ENCODE measurements at regions not wholly inside any gene's neighbourhood (a gene's known extent, or its start where the extent isn't known, plus 50 kb on each side); places are given as distances from the start of the nearest gene placed in this dataset.
A peak's percentile ranks its signal among the peaks of the same experiment; 100 is the strongest.

DNA sequence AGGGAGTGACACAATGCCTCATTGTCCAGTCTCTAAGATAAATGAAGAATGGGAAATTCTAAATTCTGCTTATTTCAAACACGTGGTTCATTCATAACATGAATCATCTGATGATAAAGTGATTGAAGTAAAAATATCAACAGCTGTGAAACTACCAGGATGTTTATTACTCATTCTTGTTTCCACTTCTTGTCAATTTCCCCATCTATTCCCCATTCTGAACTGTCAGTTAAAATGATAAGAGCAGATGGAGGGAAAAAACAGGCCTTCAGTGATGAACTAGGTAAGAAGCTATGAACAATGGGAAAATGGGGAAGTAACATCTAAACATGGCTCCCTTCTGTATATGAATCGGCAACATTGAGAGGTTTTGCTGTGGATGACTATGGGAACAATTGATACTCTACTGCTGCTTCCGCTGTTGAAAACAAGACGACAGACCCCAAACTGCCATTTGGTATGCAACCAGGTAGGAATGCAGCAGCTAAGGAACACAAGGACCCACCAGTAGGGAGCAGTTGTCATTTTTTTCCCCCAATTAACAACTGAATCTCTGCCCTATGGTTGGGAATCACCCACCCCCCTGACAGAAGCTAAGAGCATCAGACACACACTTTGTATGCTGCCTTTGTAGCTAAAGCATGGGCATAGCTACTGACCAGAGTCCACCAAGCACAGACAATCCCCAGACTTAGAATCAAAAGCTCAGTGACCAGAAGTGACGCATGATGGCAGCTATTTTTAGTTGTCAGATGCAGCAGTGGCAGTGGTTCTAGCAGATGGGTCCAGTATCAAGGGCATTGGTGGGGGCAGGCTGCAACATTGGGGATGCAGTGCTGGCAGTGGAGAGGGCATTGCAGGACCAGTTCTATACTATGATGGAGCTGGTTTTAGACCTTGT is 52.9 kb upstream of the ZNF366 start:
- TF ChIP-seq EZH2 (IDR thresholded peaks at IDR 0.05; ENCODE audit: low read length), result no peak
- TF ChIP-seq, protein P1, sequence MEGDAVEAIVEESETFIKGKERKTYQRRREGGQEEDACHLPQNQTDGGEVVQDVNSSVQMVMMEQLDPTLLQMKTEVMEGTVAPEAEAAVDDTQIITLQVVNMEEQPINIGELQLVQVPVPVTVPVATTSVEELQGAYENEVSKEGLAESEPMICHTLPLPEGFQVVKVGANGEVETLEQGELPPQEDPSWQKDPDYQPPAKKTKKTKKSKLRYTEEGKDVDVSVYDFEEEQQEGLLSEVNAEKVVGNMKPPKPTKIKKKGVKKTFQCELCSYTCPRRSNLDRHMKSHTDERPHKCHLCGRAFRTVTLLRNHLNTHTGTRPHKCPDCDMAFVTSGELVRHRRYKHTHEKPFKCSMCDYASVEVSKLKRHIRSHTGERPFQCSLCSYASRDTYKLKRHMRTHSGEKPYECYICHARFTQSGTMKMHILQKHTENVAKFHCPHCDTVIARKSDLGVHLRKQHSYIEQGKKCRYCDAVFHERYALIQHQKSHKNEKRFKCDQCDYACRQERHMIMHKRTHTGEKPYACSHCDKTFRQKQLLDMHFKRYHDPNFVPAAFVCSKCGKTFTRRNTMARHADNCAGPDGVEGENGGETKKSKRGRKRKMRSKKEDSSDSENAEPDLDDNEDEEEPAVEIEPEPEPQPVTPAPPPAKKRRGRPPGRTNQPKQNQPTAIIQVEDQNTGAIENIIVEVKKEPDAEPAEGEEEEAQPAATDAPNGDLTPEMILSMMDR (optimal IDR thresholded peaks at IDR 0.05 in 1 of 3, IDR thresholded peaks at IDR 0.05 in 1 of 3, conservative IDR thresholded peaks at IDR 0.05 in 1 of 3; ENCODE audit: extremely low read depth in 1 of 3, insufficient read depth in 2 of 3, low read length in 3 of 3), result no peak
- no peak overlapping the region for H3K4me3 ChIP-seq (ENCODE audit: control insufficient read depth in 2 of 3, extremely low read depth in 1 of 3, insufficient read depth in 2 of 3, low read depth in 1 of 3, low read length in 3 of 3)

DNA sequence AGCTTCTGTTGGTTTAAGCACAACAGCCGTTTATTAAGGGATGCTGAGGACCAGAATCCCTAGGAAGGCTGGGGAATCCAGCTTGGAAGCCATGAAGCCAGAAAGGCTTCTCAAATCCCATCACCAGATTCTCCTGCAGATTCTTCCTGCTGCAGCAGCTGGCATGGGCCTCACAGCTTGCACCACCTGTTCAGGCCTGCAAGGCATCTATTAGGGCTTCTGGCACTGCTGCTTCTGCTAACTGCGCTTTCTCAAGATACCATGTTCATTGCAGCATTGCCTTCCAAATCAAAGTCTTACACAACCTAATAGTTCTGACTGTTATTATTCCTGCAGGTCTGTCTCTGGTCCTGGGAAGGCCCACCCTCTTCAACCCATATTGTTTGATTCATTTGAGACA is 51.2 kb upstream of the ZNF366 start:
- no peaks in the 10 kb centered on the region for H3K79me2 ChIP-seq (ENCODE audit: control insufficient read depth, insufficient read depth, low read length)

More for the DNA sequence above, 52.9 kb upstream of the ZNF366 start:
- Histone ChIP-seq H3K79me2 (ENCODE audit: control insufficient read depth, insufficient read depth, low read length) (no peaks in the 10 kb centered on the region), H3K4me1 (ENCODE audit: control insufficient read depth, extremely low read depth, insufficient read depth, low read length) (peaks cover 22% of the 10 kb centered on the region), H3K27me3 (ENCODE audit: control insufficient read depth, extremely low read depth, insufficient read depth, low read length) (no peaks in the 10 kb centered on the region), H3K9me3 (ENCODE audit: control insufficient read depth, low read depth, low read length) (no peaks in the 10 kb centered on the region), H3K9ac (ENCODE audit: control insufficient read depth, extremely low read depth, insufficient read depth, low read length) (no peak overlapping the region), H3K36me3 (ENCODE audit: control insufficient read depth in 2 of 2, extremely low read depth in 1 of 2, insufficient read depth in 2 of 2, low read length in 2 of 2) (no peaks in the 10 kb centered on the region), H4K20me1 (ENCODE audit: control insufficient read depth, extremely low read depth, insufficient read depth, low read length) (no peaks in the 10 kb centered on the region), H3K9me1 (ENCODE audit: control insufficient read depth, extremely low read depth, insufficient read depth, low read length) (no peaks in the 10 kb centered on the region), H2AFZ (ENCODE audit: control insufficient read depth, low read length) (no peak overlapping the region), H3K4me2 (ENCODE audit: control insufficient read depth, extremely low read depth, insufficient read depth, low read depth, low read length) (no peak overlapping the region), H3K27ac (ENCODE audit: control insufficient read depth, insufficient read depth, low read length) (no peak overlapping the region)
- FAIRE-seq, result no peak
- no peak for DNase-seq (ENCODE audit: low read depth, low spot score)
- dilution Hi-C loops (cut with MboI; ENCODE audit: extremely low pct_ligation_motif_present, low sequenced_read_pairs), result no loop called here

More for the DNA sequence above, 51.2 kb upstream of the ZNF366 start:
- peak; percentile 13 for FAIRE-seq
- Histone ChIP-seq H4K20me1 (ENCODE audit: control insufficient read depth, extremely low read depth, insufficient read depth, low read length) (no peaks in the 10 kb centered on the region), H3K27me3 (ENCODE audit: control insufficient read depth, extremely low read depth, insufficient read depth, low read length) (no peaks in the 10 kb centered on the region), H3K4me3 (ENCODE audit: control insufficient read depth in 2 of 3, extremely low read depth in 1 of 3, insufficient read depth in 2 of 3, low read depth in 1 of 3, low read length in 3 of 3) (no peak overlapping the region), H3K4me2 (ENCODE audit: control insufficient read depth, extremely low read depth, insufficient read depth, low read depth, low read length) (no peak overlapping the region), H3K4me1 (ENCODE audit: control insufficient read depth, extremely low read depth, insufficient read depth, low read length) (peaks cover 19% of the 10 kb centered on the region), H3K9me1 (ENCODE audit: control insufficient read depth, extremely low read depth, insufficient read depth, low read length) (no peaks in the 10 kb centered on the region), H2AFZ (ENCODE audit: control insufficient read depth, low read length) (no peak overlapping the region), H3K27ac (ENCODE audit: control insufficient read depth, insufficient read depth, low read length) (no peak overlapping the region), H3K9me3 (ENCODE audit: control insufficient read depth, low read depth, low read length) (no peaks in the 10 kb centered on the region), H3K36me3 (ENCODE audit: control insufficient read depth in 2 of 2, extremely low read depth in 1 of 2, insufficient read depth in 2 of 2, low read length in 2 of 2) (no peaks in the 10 kb centered on the region), H3K9ac (ENCODE audit: control insufficient read depth, extremely low read depth, insufficient read depth, low read length) (no peak overlapping the region)
- DNase-seq (ENCODE audit: low read depth, low spot score), result no peak
- no peak for TF ChIP-seq EZH2 (IDR thresholded peaks at IDR 0.05; ENCODE audit: low read length)
- TF ChIP-seq, protein P1 (optimal IDR thresholded peaks at IDR 0.05 in 1 of 3, IDR thresholded peaks at IDR 0.05 in 1 of 3, conservative IDR thresholded peaks at IDR 0.05 in 1 of 3; ENCODE audit: extremely low read depth in 1 of 3, insufficient read depth in 2 of 3, low read length in 3 of 3), result no peak
- dilution Hi-C loops (cut with MboI; ENCODE audit: extremely low pct_ligation_motif_present, low sequenced_read_pairs), result no loop called here
